ENCODE measurements at regions not wholly inside any gene's neighbourhood (a gene's known extent, or its start where the extent isn't known, plus 50 kb on each side); places are given as distances from the start of the nearest gene placed in this dataset.

DNA sequence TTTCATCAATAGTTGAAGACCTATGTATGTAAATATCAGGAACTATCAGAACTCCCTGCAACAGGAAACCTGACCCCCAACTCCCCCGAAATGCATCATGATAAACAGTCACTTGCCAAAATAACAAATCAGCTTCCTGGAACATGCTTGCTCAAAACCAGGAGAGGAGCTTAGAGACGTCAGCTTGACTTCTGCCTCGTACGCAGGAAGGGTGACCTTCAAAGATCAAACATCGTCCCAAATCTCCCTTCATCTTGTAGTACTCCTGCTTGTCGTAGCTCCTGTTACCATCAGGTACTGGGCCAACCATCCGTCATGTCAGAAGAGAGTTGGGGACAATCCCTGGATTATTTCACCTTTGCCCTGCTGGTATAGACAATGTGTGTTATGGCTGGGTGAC lies 396.1 kb downstream of the GADD45G start:
- no peak for TF ChIP-seq ZNF274 (IDR thresholded peaks at IDR 0.05; ENCODE audit: low read depth, low read length)
- no peak for TF ChIP-seq YY1 (IDR thresholded peaks at IDR 0.05; ENCODE audit: insufficient read depth, insufficient read length)
- TF ChIP-seq SUZ12 (IDR thresholded peaks at IDR 0.05; ENCODE audit: extremely low read depth, insufficient read depth, insufficient read length), result no peak
